Activated T-cell treated with anti-CD3 and anti-CD28 coated beads, Interleukin-2, amount 50 U/mL, for 72 hours (primary cell): ENCODE measurements at regions not wholly inside any gene's neighbourhood (a gene's known extent, or its start where the extent isn't known, plus 50 kb on each side); places are given as distances from the start of the nearest gene placed in this dataset.
A peak's percentile ranks its signal among the peaks of the same experiment; 100 is the strongest.
"Not testable (repeated sequence)": the region's sequence is repeated elsewhere in the genome, so short reads cannot be mapped to it uniquely, and the experiment has no call there.

Source experiments
- ATAC-seq, 2 donors: fragments of 150-1000 bp; cut with Tn5 transposase; replicated peaks in 1 of 2; 2 replicates each; pipeline ENCODE4 v1.10.0; 2021; ENCODE audit warnings: moderate library complexity in 2 of 2, mild to moderate bottlenecking in 1 of 2
- DNase-seq, 2 donors: peaks; one replicate each; pipeline ENCODE4 v3.0.0; 2021 to 2022; ENCODE audit warnings: mixed read lengths in 1 of 2
- H3K27ac Mint-ChIP-seq: one replicate; pipeline ENCODE4 v1.8.0; 2022; ENCODE audit warnings: mild to moderate bottlenecking, moderate library complexity, mixed read lengths
- H3K27me3 Mint-ChIP-seq: one replicate; pipeline ENCODE4 v1.8.0; 2022; ENCODE audit warnings: low read depth, mixed read lengths
- H3K36me3 Mint-ChIP-seq, 2 donors: one replicate each; pipeline ENCODE4 v1.8.0; 2022; ENCODE audit warnings: mixed read lengths in 2 of 2, mild to moderate bottlenecking in 1 of 2; ENCODE audit not compliant: insufficient read depth in 2 of 2
- H3K4me1 Mint-ChIP-seq: one replicate; pipeline ENCODE4 v1.8.0; 2022; ENCODE audit warnings: low read depth, mixed read lengths
- H3K4me3 Mint-ChIP-seq, 2 donors: one replicate each; pipeline ENCODE4 v1.8.0; 2022; ENCODE audit warnings: mild to moderate bottlenecking in 2 of 2, mixed read lengths in 2 of 2, moderate library complexity in 2 of 2
- H3K9me3 Mint-ChIP-seq, 2 donors: one replicate each; pipeline ENCODE4 v1.8.0; 2022; ENCODE audit warnings: mixed read lengths in 2 of 2

DNA sequence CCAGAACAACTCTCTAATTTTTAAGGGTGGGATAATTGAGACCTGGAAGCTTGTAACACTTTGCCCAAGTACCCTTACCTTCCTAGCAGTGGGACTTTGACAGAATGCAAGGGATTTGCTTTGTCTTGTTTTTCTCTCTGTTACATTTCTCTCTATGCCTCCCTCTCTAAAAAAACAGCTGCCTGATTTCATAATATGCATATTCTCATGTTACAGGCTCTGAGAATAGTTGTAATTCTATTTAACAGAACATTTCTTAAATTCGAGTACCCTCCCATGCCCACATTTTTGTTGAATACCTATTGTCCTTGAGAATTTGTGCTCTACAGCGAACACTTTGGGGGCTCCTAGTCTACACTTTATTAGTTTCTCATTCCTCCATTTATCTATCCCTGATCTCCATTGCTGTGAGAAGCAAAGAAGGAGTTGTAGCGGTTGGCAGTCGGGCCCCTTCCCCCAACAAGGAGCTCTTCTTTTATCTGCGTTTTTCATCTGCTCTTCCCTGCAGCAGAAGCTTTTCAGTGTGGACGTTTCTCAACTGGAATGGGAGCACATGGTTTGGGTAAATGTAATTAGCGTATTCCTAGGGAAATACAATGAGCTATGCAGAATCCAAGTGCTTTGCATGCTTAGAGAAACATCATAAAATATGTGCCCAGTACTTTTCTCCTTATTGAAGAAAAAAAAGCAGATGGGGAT, 117.7 kb upstream of the CCDC90B start:
- DNase-seq (no peak), ATAC-seq (no peak)
- Mint-ChIP-seq H3K27me3 (no peaks in the 10 kb centered on the region), H3K27ac (no peak overlapping the region), H3K4me3 (no peak overlapping the region), H3K4me1 (peaks cover 9% of the 10 kb centered on the region), H3K36me3 (no peaks in the 10 kb centered on the region), H3K9me3 (peaks cover 1 to 5% of the 10 kb centered on the region in 2 donors)

DNA sequence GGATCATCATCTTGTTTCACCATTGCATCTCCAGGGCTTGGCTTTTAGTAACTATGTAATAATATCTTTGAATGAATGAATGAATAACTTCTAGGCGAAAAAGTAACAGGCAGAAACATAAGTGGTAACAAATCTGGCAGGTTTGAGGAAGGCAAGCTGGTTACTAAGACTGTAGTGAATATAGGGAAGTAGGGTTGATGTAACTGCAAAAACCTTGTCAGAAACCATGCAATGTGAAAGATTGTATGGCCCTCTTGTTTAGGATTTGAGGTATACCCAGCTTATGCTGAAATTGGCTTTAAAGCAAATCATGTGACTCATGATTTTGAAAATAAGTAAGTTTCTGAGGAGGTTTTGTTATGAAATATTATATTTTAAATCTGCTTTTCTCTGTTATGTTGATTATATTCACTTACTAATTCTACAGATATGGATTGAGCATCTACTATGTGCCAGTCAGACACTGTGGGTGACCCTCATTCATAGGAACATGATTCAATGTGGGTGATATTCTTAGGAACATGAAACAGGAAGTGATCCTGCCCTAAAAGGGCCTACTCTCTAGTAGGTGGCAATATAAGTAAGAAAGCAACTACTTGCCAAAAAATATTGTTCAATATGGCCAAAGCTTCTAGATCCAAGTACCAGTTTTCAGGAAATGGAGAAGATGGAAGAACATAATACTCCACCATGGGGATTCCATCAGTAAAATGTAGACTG, 115.5 kb upstream of the CCDC90B start:
- Mint-ChIP-seq H3K36me3 (no peaks in the 10 kb centered on the region), H3K4me3 (no peak overlapping the region), H3K27me3 (no peaks in the 10 kb centered on the region), H3K4me1 (peaks cover 9% of the 10 kb centered on the region), H3K27ac (no peak overlapping the region), H3K9me3 (peaks cover 1 to 5% of the 10 kb centered on the region in 2 donors)
- DNase-seq: no peak
- ATAC-seq: peak in 1 of 2 donors; percentile 44

DNA sequence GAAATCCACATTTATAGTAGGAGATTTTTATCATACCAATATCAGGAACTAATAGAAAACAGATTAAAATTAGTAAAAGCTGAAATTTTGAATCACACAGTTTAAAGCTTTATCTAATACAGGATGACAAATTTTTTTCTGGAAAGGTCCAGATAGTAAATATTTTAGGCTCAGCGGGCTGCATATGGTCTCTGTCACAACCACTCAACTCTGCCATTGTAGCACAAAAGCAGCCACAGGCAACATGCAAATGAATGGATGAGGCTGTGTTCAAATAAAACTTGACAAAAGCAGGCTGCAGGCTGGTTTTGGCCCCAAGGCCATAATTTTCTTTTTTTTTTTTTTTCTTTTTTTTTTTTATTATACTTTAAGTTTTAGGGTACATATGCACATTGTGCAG, 108.2 kb upstream of the CCDC90B start:
- Mint-ChIP-seq H3K27me3 (no peaks in the 10 kb centered on the region), H3K4me3 (no peak overlapping the region), H3K4me1 (no peaks in the 10 kb centered on the region), H3K27ac (no peak overlapping the region), H3K9me3 (peaks cover 4 to 10% of the 10 kb centered on the region in 2 donors), H3K36me3 (peaks cover 0 to 2% of the 10 kb centered on the region in 2 donors)
- DNase-seq: no peak
- ATAC-seq: no peak

DNA sequence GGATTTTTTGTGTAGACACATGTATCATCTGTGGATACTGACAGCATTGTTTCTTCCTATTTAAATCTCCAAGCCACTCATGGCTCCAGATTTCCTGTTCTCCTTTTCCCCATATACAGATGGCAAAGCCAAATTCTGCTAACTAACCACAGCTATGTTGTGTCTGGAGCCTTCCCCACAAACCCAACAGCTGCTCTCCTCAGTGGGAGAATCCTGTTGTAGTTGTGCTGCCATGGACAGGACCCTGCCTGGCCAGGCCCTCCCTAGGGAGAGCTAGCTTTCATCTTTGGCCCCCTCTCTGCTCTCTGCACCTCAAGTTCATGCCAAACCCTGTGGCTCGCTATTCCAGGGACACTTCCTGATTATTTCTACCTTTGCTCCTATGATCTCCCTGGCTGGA, 106.4 kb upstream of the CCDC90B start:
- Mint-ChIP-seq H3K4me3 (no peak overlapping the region), H3K27ac (no peak overlapping the region), H3K27me3 (no peaks in the 10 kb centered on the region), H3K36me3 (peaks cover 0 to 2% of the 10 kb centered on the region in 2 donors), H3K9me3 (peaks cover 5 to 10% of the 10 kb centered on the region in 2 donors), H3K4me1 (no peaks in the 10 kb centered on the region)
- ATAC-seq (no peak), DNase-seq (no peak)

DNA sequence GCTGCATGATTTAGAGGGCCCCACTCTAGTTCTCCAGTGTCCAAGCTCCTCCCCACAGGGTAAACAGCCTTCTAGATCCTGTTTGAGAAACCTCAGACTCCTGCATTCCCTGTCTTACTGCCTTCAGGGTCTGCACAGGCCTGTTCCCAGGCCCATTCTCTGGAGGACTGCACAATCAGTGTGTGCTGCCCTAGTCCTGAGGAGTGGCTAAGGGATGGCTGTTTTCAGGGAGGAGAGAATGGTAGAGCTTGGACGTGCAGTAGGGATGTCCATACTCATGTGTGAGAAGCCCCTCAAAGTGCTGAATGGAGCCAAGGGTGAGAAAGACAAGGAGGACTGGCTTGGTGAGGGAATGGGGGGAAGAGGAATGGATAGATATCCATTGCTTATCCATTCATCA, 103.8 kb upstream of the CCDC90B start:
- Mint-ChIP-seq H3K9me3 (peaks cover 13 to 20% of the 10 kb centered on the region in 2 donors), H3K4me1 (no peaks in the 10 kb centered on the region), H3K4me3 (no peak overlapping the region), H3K27me3 (no peaks in the 10 kb centered on the region), H3K36me3 (peaks cover 6 to 7% of the 10 kb centered on the region in 2 donors), H3K27ac (no peak overlapping the region)
- DNase-seq (no peak), ATAC-seq (no peak)

DNA sequence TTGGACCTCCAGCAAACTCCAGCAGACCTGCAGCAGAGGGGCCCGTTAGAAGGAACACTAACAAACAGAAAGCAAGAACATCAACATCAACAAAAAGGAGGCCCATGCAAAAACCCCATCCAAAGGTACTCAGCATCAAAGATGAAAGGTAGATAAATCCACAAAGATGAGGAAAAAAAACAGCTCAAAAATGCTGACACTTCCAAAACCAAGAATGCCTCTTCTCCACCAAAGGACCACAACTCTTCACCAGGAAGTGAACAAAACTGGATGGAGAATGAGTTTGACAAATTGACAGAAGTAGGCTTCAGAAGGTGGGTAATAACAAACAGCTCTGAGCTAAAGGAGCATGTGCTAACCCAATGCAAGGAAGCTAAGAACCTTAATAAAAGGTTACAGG, 97.7 kb upstream of the CCDC90B start:
- not testable (repeated sequence) for H3K27me3 Mint-ChIP-seq, H3K4me3 Mint-ChIP-seq, DNase-seq, H3K4me1 Mint-ChIP-seq, H3K27ac Mint-ChIP-seq, ATAC-seq
- Mint-ChIP-seq H3K9me3 (peaks cover 16 to 21% of the 10 kb centered on the region in 2 donors), H3K36me3 (peaks cover 6 to 15% of the 10 kb centered on the region in 2 donors)

DNA sequence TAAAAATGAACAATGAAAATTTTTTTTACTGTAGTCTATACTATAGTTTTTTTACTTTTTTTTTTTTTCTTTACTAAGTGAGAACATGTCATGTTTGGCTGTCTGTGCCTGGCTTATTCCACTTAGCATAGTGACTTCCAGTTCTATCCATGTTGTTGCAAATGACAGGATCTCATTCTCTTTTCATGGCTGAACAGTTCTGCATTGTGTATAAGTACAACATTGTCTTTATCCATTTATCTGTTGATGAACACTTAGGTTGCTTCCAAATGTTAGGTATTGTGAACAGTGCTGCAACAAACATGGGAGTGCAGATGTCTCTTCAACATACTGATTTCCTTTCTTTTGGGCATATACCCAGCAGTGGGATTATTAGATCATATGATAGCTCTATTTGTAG, 88.1 kb upstream of the CCDC90B start:
- no peak overlapping the region for H3K27ac Mint-ChIP-seq
- no peaks in the 10 kb centered on the region for H3K9me3 Mint-ChIP-seq
- H3K4me1 Mint-ChIP-seq: no peaks in the 10 kb centered on the region
- H3K36me3 Mint-ChIP-seq: no peaks in the 10 kb centered on the region
- no peak overlapping the region for H3K4me3 Mint-ChIP-seq
- no peaks in the 10 kb centered on the region for H3K27me3 Mint-ChIP-seq
- ATAC-seq (no peak), DNase-seq (no peak)

DNA sequence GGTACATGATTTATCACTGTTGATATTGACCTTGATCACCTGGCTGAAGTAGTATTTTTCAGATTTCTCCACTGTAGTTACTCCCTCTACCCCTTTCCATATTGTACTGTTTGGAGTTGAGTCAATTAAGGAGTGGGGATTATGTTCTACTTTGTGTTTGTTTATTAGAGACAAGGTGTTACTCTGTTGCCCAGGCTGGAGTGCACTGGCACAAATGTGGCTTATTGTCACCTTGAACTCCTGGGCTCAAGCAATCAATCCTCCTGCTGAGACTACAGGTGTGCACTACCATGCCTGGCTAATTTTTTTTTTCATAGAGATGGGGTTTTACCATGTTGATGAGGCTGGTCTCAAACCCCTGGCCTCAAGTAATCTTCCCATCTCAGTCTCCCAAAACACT, 85.3 kb upstream of the CCDC90B start:
- no peak overlapping the region for H3K27ac Mint-ChIP-seq
- DNase-seq (no peak), ATAC-seq (no peak)
- no peak overlapping the region for H3K4me3 Mint-ChIP-seq
- H3K36me3 Mint-ChIP-seq: peaks cover 4 to 7% of the 10 kb centered on the region in 2 donors
- H3K27me3 Mint-ChIP-seq: no peaks in the 10 kb centered on the region
- peaks cover 6 to 9% of the 10 kb centered on the region in 2 donors for H3K9me3 Mint-ChIP-seq
- H3K4me1 Mint-ChIP-seq: no peaks in the 10 kb centered on the region

DNA sequence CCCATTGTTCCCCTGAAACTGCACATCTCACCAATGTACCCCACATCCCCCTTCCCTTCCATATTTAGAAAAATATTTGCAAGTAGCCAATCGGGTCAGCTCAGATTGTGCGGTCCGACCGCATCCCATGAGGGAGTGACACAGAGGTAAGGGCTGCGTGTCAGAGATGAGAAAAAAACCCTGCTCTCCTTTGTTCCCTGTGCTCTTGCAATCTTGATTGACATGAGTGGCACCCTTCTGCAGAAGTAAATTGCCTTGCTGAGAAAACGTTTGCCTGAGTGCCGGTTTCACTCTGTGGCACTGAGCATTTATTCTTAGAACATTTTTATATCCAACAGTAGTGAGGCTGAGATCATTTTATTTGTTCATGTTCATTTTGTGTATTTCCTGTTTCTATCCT, 81.6 kb upstream of the CCDC90B start:
- Mint-ChIP-seq H3K27ac (no peak overlapping the region), H3K9me3 (peaks cover 7 to 11% of the 10 kb centered on the region in 2 donors), H3K4me3 (no peak overlapping the region), H3K36me3 (peaks cover 4 to 7% of the 10 kb centered on the region in 2 donors), H3K4me1 (no peaks in the 10 kb centered on the region), H3K27me3 (no peaks in the 10 kb centered on the region)
- no peak for DNase-seq
- ATAC-seq: no peak

DNA sequence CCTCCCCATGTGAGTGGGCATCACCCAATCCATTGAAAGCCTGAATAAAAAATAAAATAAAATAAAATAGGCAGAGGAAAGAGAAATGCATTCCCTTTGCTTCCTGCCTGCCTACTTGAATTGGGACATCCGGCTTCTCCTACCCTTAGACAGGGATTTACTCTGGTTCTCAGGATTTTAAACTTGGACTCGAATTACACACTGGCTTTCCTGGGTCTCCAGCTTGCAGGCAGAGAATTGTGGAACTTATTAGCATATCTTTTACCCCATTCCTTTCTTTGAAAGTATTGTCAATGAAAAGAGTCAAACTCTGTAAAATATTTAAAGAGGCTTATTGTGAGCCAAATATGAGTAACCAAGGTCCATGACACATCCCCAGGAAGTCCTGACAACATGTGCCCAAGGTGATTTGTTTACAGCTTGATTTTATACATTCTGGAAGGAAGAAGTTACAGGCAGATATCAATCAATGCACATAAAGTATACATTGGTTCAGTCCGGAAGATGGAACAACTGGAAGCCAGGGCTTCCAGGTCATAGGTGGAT, 78.4 kb upstream of the CCDC90B start:
- Mint-ChIP-seq H3K4me3 (no peak overlapping the region), H3K4me1 (no peaks in the 10 kb centered on the region), H3K9me3 (peaks cover 7 to 11% of the 10 kb centered on the region in 2 donors), H3K27ac (no peak overlapping the region), H3K27me3 (no peaks in the 10 kb centered on the region), H3K36me3 (peaks cover 4 to 7% of the 10 kb centered on the region in 2 donors)
- ATAC-seq (no peak), DNase-seq (no peak)

DNA sequence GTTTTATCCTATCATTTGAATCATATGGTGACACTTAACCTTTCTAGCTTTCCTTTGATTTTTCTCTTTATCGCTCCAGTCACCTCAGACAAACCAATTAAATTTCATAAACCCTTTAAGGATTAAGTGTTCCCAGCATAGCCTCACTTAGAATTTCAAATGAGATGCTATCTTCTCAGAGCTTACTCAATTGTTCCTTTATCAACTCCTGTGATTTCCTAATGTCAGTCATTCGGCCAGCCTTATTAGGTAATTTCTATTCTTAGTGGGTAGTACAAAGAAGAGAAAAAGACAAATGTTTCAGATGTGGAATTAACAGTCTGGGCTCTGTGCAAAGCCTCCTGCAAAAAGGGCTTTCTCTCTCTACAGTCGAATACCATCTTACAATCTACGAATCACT, 77.1 kb upstream of the CCDC90B start:
- peaks cover 4 to 5% of the 10 kb centered on the region in 2 donors for H3K36me3 Mint-ChIP-seq
- DNase-seq (no peak), ATAC-seq (no peak)
- H3K27ac Mint-ChIP-seq: no peak overlapping the region
- peaks cover 4 to 9% of the 10 kb centered on the region in 2 donors for H3K9me3 Mint-ChIP-seq
- H3K27me3 Mint-ChIP-seq: no peaks in the 10 kb centered on the region
- no peaks in the 10 kb centered on the region for H3K4me1 Mint-ChIP-seq
- no peak overlapping the region for H3K4me3 Mint-ChIP-seq

DNA sequence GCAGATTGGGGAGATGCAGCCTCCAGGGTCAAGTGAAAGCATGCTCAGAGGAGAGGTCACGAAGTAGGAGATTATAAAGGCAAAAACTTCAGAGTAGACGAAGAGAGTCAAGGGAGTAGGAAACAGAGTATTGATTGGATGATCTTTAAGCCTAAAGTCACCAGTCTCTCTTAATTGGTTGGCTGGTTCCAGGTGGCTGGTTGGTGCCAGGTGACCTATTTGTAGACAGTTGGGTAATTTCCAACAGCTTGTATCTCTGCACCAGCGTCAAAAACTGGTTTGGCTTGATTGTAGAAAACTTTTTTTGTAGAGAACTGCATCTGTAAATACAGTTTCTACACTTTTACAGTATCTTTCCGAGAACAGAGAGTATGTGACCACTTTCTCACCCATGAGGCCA, 75.7 kb upstream of the CCDC90B start:
- Mint-ChIP-seq H3K27ac (no peak overlapping the region), H3K36me3 (no peaks in the 10 kb centered on the region), H3K4me3 (no peak overlapping the region), H3K9me3 (peaks cover 2 to 6% of the 10 kb centered on the region in 2 donors), H3K27me3 (no peaks in the 10 kb centered on the region), H3K4me1 (no peaks in the 10 kb centered on the region)
- no peak for ATAC-seq
- no peak for DNase-seq

DNA sequence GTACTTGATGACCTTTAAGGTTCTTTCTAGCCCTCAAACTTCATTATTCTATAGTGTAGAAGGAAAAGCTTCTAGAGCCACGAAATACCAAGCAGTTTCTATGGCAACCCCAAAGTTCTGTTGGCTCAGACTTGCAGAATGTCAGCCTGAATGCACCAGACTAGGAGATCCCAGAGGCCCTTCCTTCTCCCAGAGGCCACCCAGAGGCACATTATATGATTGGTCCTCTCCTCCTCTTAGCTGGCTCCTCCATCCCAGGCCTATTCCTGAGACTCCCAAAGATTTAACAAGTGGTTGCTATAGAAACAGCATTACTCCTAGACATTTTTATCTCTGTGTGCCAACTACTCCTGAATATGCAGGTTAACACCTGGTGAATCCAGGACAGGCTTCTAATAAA, 69.2 kb upstream of the CCDC90B start:
- peaks cover 5 to 8% of the 10 kb centered on the region in 2 donors for H3K9me3 Mint-ChIP-seq
- no peak overlapping the region for H3K4me3 Mint-ChIP-seq
- H3K27ac Mint-ChIP-seq: no peak overlapping the region
- DNase-seq (no peak), ATAC-seq (no peak)
- no peaks in the 10 kb centered on the region for H3K36me3 Mint-ChIP-seq
- no peaks in the 10 kb centered on the region for H3K27me3 Mint-ChIP-seq
- no peaks in the 10 kb centered on the region for H3K4me1 Mint-ChIP-seq
